ENCODE measurements at regions not wholly inside any gene's neighbourhood (a gene's known extent, or its start where the extent isn't known, plus 50 kb on each side); places are given as distances from the start of the nearest gene placed in this dataset.

DNA sequence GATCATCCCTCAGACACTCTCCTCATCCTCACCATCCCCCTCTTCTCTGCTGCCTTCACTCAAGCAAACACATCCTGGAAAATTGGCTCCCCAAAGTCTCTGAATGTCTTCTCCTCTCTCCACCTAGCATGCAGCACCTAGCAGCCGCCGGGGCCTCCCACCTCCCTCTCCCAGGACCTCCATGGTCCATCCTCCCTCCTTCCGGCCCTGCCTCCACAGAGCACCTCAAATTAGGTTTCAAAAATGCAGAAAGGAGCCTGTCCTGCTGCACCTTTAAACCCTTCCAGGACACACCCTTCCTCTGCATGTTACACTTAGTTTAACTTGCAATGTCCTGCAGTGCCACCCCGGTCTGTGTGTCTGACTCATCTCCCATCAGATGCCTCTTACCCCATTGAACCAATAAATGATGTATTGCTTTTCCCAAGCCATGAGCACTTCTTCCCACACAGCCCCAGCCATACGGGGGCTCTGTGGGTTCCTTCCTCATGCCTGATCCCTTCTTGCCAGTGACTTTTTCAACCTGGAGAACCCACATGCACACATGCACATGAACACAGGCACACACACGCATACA is 582.5 kb upstream of the MGMT start:
- no peak for DNase-seq

DNA sequence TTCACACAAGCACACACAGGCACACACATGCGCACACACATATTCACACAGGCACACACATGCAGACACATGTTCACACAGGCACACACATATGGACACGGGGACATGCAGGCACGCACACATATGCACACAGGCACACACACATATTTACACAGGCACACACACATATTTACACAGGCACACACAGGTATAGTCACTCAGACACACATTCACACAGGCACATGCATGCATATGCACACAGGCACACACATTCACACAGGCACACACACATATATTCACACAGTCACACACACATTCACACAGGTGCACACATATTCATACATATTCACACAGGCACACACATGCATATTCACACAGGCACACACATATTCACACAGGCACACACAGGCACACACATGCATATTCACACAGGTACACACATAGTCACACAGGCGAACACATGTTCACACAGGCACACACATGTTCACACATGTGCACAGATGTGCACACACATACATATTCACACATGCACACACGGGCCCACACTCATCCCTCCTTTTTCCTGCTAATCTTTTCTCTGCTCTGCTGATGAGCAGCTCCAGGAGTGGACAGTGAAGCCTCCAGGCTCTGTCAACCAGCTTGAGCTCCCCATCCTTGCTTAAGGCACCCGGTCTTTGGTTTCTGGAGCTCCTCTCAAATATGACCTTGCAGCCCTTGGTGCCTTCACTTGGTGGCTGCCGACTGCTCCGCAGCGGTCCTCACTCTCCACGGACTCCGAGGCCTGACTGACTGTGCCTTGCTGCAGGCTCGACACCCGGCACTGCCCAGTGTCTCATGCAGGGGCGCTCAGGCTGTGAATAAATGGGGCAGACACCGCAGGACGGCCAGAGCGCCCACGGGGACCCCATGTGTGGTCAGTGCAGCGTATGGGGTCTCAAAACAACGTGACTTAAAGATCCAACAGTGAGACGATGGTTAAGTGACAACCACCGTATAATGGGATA is 581.2 kb upstream of the MGMT start:
- no peak for DNase-seq

DNA sequence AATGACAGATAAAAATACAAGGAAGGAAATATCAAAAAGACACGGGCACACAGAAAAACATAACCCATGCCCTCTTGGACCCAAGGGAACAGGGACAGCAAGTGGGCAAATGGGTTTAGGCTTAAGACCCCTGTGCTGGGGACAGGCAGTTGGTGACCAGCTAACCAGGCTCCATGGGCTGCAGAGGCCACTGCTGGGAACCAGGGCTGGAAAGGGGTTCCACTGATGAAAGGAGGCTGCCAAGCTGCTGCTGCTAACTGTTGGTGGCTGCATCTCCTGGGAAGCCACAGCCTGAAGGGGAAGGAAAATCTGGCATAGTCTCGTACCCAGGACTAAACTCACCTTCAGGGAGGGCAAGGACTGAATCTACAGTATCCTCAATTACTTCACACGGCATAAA is 579.2 kb upstream of the MGMT start:
- DNase-seq = no peak

DNA sequence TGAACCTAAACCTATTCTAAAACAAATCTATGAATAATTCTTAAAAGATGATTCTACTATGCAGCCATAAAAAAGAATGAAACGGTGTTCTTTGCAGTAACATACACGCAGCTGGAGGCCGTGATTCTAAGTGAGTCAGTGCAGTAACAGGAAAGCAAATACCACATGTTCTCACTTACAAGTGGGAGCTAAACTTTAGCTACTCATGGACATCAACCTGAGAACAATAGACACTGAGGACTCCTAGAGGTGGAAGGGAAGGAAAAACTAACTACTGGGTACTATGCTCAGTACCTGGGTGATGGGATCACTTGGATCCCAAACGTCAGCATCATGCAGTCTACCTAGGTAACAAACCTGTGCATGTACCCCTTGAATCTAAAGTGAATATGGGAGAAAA is 575.0 kb upstream of the MGMT start:
- no peak for DNase-seq

DNA sequence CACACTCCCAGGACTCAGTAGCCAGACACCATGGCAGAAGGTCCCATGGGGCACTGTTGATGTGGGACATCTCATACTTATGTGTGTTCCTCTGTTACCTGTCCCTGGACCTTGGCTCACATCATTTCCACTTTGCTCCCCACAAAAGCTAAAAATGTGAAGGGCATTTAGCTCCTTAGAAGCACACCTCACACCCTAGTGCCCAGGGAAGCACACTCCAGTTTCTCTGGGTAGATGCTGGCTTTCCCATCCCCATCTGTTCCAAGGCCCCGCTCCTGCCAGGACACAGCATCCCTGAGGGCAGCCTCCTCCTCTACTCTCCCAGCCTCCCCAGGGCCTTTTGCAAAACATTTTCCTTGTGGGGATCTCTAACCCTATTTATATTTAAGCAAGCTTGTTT is 572.4 kb upstream of the MGMT start:
- no peak for DNase-seq

DNA sequence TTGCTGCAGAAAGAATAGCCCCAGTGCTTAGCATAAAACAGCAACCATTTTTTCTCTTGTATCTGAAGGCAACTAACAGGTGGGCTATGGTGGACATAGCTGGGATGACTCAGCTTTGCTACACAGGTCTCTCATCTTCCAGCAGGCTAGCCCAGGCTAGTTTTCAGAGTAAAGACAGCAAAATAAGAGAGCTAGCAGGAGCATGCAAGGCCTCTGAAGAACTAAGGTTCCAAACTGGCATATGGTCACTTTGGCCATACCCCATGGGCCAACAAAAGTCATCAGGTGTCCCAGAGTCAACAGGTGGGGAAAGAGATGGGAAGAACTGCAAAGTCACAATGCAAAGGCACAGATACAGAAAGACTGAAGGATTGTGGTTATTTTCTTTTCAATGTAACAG is 571.6 kb upstream of the MGMT start:
- no peak for DNase-seq

DNA sequence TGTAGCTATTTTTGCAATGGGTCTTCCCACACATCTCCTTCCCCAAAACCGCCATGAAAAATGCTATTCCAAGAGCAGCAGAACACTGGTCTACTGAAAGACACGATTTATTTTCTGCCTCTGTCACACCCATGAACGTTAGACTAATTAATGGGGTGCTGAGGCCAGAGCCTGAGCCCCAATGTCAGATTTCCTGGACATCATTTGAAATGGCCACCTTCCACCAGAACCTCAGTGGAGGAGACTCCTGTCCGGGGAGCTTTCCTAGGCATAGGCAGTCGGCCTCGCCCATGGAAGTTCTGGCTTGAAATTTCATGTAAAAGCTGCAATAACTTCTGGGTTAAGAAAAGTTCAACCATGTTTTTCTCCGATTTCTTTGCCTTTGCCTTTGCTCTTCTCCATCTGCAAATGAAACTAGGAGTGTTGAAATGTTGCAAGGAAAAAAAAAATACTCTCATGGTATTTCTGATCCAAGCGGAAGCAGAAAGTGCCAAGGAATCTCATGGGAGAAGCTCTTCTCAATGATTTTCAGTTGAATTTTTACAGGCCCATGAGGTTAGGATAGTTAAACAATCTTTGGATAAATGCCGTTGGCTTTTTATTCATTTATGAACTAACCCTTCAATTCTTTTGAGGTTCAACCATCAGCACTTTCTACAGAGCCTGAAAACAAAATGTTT is 570.8 kb upstream of the MGMT start:
- no peak for DNase-seq

DNA sequence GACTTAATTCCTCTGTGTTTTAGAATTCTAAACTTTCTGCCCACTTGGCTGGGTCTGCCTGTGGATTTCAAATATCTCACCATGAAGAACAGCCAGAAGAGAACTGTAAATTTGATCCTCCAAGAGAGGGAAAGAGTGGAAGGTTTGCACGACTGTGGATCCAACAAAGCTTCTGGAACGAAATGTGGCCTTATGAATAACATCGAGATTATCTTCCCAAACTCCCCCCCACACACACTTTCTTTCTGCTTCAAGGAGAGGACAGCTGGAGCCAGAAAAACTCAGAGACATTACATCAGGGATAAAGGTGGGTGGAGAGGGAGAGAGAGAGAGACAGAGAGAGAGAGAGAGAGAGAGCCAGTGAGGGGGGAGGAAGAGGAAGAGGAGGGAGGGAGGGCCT is 570.1 kb upstream of the MGMT start:
- no peak for DNase-seq

DNA sequence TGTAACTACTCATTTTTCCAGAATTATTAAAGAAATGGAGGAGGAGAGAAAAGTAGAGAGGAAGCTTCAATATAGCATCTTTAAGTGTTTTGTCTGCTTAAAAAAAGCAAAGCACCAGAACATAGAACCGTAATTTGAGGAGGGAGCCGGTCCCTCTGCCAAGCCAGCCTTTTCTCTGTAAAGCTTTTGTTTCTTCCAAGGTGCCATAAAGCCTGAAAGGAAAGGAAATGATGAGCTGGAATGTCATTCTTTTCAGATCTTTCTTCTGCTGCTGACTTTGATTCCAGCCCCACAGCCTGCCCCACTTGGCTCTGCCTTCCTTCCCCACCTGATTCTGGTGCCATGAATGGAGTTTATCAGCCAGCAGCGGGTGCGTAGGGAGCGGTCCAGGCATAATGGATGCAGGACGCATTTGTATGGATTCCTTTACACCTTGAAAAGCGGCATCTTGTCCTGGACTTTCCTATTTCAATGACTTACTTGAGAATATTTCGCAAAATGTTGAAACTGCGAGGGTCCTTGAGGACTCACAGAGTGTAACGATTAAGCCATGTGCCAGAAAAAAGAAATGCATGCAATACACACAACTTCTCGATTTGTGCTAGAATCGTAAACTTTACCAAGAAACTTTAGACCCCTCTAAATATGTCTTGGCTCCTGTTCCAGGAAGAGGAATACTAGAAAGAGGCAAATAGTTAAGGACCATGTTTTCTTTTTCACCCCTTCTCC is 569.5 kb upstream of the MGMT start:
- DNase-seq = no peak

DNA sequence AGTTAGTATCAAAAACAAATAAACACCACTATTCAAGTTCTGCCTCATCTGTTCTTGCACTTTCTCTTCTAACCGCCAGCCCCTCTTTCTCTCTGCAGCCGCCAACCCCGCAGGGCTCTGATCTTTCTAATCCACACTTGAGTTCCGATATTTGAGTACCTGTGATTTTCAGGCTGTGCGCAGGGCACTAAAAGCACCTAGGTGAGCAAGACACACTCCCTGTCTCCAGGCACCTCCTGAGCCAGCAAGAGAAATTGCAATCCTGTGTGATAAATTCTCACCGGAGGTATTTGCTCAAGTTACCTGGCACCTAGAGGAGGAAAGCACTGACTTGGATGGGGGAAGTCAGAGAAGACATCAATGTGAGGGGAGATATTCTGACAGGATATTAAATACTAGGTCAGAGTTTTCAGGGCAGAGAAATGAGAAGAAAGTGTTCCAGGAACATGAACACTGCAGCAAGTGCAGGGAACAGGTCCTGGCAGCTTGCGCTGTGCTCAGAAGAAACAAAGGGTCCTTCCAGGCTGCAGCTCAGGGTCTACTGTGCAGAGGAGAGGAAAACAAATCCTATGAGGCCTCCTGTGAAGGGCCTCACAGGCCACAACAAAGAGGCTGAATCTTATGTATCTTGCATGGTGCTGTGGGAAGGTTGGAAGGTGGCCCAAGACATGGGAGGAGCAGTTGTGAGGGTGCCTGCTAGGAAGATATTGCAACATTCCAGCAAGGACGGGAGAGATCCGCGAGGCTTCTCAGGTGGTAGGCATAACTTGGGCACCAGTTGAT is 568.7 kb upstream of the MGMT start:
- DNase-seq = no peak

DNA sequence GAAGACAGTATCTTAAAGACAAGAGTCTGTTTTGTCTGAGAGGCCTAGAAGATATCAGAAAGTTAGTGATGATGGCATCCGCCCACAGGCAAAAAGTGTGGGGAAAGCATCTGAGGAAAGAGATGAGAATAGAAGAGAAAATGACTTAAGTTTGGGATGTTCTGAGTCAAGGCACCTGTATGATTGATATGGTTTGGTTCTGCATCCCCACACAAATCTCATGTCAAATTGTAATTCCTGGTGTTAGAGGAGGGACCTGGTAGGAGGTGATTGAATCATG is 568.2 kb upstream of the MGMT start:
- DNase-seq = no peak

DNA sequence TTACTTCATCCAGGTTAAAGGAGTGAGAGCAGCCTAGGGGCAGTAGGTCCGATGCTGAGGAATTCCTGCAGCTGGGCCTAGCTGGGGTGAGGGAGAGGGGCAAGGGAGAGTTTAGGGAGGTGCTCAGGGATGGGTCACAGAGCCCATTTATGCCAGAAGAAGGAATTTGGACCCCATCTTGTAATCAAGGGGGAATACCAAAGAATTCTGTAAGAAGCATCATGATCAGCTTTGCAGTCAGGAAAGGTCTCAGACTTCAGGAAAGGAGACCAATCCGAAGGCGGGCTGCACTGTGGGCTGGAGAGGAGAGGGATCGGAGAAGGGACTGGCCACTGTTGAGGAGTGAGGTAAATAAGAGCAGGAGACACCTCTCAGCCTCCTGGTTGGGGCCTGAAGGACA is 566.6 kb upstream of the MGMT start:
- DNase-seq = no peak

DNA sequence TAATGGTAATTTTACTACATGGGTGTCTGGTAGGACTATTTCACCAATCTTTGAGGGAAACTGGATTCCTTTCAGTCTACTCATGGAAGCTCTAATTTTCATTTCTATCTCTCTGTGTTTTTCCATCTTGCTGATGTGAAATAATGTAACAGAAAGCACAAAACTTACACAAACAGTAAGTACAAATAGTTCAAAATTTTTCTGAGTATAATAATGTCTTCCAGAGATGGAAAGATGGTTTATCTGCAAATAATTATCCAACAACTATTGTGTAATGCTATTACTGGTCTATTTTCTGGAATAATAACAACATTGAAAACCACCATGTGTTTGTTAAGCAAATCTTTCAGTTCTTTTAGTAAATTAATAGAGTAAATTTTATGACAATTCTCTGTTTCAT is 565.8 kb upstream of the MGMT start:
- no peak for DNase-seq

DNA sequence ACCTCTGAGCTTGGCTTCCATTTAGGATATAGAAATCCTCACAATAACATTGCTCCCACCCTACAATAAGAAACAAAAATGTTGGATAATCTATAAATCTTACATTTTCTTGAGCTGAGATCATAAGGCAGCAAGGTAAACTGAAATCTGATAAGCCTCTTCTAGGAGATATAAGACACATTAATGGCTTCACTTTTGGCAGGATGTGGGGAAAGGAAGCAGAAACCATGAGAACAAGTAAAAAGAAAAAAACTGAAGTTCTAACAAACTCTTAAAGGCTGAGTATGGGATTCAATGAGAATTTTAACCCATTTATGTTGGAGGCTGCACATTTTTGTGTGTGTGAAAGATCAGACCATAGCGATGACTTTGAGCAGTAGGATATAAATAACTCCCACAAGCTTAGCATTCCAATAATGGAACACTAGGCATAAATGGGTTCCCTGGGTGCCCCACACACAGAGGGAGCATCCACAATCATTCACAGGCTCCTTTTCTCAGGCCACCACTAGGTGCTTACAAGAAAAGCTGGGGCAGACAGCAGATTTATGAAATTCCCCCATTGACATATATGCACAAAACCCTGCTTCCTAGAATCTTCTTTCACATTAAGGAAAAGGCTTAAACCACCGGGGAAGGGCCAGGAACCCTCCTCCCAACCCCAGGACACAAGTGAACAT is 564.9 kb upstream of the MGMT start:
- DNase-seq = no peak

DNA sequence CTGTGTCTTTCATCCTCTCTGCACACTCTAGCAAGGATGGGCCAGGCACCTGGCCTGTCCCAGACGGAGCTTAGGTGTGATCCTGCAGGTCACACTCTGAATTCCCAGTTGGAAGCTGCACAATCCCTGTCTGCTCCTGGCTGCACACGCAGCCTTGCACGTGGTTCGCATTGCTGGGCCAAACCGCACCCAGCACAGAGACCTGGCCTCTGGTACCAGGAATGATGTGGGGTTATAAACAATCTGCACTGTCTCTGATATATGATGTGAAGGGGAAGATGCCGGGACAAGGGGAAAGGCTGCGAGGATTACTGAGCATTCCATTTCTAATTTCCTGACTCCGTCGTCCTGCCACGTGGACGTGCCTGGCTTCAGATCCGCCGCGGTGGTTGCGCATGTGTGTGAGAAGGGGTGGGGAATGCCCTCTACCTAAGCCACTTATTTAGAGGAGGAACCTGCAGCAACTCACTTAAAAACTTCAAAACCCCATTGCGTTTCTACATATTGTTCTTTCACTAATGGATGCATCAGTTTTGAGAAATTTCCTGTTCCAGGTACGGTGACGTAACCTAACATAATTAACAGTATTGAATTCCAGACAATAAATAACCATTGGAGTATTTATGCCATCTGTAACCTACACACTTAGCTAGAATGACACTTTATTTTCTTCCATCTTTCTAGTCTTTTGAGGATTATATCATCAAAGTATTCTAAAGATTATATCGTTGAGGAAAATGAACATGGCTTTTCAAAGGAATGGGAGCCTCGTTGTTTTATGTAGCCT is 559.7 kb upstream of the MGMT start:
- no peak for DNase-seq

DNA sequence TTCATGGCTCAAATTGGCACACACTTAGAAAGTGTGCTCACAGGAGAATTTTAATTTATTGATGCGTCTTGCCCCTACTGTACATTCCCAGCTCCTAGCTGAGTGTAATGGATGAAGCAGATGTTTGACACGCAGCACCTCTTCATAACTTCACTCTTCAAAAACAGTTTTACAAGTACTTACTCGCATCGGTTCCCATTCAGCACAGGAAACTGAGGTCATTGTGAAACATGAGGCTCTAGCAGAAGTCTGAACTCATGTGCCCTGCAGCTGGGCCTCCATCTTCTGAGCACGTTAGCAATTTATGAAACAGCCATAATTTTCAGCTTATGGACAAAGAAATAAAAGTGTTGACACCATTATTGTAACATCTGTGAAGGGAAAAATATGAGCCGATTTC is 558.9 kb upstream of the MGMT start:
- DNase-seq = no peak

DNA sequence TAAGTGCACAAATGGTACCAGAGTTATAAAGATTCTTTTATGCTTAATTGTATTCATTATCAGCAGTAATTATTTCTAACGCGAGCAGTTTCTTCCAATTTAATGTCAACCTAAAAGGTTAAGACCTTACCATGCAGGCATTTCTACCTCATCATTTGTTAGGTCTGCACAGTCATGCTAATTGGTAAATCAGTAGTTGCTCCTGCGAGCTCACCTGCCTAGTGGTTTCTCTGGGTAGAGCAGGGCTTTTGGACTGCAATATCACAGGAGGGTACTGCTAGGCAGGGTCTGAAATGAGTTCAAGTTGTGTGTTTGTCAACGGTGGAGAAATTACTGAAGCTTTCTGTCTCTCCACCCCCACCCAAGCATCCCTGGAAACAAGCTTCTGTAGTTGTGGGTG is 558.5 kb upstream of the MGMT start:
- DNase-seq = no peak

DNA sequence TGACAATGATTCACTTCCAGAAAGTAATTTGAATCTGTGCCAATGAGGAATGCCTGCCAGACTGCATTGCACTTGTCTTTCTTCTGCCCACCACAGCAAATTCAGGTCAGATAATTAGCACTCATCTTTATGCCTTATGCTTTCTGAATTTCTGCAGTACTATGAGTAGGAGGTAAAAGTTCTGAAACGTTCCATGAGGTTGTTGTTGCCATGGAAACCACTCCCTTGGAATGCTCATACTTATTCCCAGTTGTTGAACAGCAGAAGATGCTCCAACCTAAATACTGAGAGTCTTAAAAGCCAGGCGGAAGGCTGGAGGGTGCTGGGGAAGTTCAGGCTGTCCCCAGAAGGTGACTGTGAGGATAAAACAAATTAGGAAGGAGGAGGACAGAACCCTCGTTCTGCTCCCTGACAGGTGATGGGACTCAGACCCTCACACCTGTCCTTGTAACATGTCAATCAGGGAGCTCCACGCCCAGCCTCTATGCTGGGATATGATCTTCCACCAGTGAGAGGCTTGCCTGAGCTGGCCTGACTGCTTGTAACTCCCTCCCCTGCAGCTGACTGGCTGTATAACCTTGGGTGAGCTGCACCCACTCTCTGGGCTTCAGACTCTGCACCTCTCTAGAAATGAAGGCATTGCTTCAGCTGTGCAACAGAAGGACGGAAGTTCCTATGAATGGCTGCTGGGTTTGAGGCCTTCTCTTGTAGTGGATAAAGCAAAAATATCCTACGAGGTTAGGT is 554.3 kb upstream of the MGMT start:
- no peak for DNase-seq

DNA sequence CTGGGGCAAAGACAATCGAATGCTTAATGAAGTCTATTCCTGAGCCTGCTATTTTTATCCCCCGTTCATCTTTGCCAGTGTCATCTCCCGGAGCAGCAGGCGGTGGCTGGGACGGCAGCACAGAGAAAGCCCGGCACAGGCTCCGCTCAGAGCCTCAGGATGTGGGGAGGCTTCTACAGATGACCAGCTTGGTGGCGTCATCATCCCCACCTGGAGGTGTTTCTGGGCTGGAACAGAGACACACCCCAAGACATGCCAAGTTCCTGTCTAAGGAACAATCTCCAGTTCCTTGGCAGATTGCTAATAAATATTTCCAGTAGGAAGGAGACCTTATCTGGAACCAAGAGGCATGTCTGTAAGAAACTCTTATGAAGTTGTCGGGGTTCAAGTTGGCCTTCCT is 552.4 kb upstream of the MGMT start:
- no peak for DNase-seq

DNA sequence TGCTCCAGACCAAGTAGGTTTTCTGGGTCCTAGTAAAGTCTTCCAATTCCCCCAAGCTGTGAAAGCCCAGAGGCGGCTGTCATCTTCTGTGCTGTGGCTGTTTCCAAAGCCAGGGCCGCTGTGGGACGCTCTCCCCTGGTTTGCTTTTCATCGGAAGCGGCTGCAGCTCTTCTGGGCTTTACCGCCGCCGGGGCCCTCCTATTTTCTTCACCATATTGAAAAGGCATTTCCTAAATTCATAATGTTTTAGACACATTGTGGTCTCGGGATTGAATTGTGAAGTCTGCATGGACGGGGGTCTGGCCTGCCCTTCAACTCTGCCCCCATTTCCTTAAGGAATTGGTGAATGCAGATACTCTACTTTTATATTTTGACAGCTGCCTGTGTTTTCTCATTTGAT is 551.4 kb upstream of the MGMT start:
- no peak for DNase-seq

DNA sequence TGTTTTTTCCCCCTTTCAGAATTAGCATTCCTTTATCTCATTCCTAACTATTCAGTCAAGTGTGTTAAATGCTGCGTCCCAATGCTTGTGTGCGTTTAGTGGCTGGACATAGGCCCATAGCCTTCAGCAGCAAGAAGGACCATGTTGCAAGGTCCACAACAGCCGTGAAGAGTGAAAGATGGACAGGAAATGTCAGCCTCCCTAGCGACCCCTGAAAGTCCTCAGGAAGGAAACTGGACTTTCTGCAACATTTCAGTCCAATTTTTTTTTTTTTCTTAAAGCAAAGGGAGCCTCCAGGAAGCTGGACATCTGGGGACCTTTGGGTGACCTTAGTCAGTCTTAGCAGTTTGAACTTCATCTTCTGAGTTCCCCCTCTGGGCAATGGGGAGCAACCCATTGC is 550.7 kb upstream of the MGMT start:
- no peak for DNase-seq
